PC-9 (cell line): ENCODE measurements at regions not wholly inside any gene's neighbourhood (a gene's known extent, or its start where the extent isn't known, plus 50 kb on each side); places are given as distances from the start of the nearest gene placed in this dataset.

ENCODE experiments used
- BruUV-seq: library from RNA; stranded (reverse); fragments of 400-500 nt; replicated peaks from 2 replicates; lab custom pipeline; 2021; lab: Mats Ljungman, UMichigan
- CTCF ChIA-PET: fragments of 300-600 bp; sonication (Branson Sonifier 250); formaldehyde crosslinking; loops from one replicate; lab custom pipeline; 2022; ENCODE audit warnings: antibody characterized with exemption; lab: Charles Lee
- POLR2A ChIA-PET: fragments of 300-600 bp; sonication (Branson Sonifier 250); formaldehyde crosslinking; loops from one replicate; lab custom pipeline; 2022; ENCODE audit warnings: antibody characterized with exemption; ENCODE audit not compliant: unreplicated experiment; lab: Charles Lee
- DNase-seq, 2 experiments: peaks; one replicate each; pipeline versions ENCODE4 v3.0.0 to v3.0.0-alpha.2; 2015 to 2022; ENCODE audit warnings: mixed read lengths in 1 of 2
- H2AFZ ChIP-seq: fragments of 200-600 bp; sonication (generic); 2 replicates; pipeline ENCODE4 v1.8.1; 2017; ENCODE audit warnings: antibody characterized with exemption
- H3F3A ChIP-seq: fragments of 200-600 bp; sonication (generic); 2 replicates; pipeline ENCODE4 v1.8.1; 2017; ENCODE audit warnings: antibody characterized with exemption, mild to moderate bottlenecking, low read depth; ENCODE audit not compliant: insufficient read depth
- H3K27ac ChIP-seq: fragments of 200-600 bp; sonication (generic); 2 replicates; pipeline ENCODE4 v1.6.1; 2016; ENCODE audit warnings: mixed run types
- H3K27me3 ChIP-seq: fragments of 200-600 bp; sonication (generic); 2 replicates; pipeline ENCODE4 v1.6.1; 2016; ENCODE audit warnings: low read depth, mixed run types; ENCODE audit not compliant: insufficient read depth
- H3K36me3 ChIP-seq: fragments of 200-600 bp; sonication (generic); 2 replicates; pipeline ENCODE4 v1.6.1; 2016; ENCODE audit warnings: low read depth, mixed run types
- H3K4me1 ChIP-seq: fragments of 200-600 bp; sonication (generic); replicated peaks from 2 replicates; pipeline ENCODE4 v1.6.1; 2016; ENCODE audit warnings: mixed run types; ENCODE audit not compliant: insufficient read depth
- H3K4me2 ChIP-seq: fragments of 200-600 bp; sonication (generic); 2 replicates; pipeline ENCODE4 v1.6.1; 2017; ENCODE audit warnings: mixed run types
- H3K4me3 ChIP-seq: fragments of 200-600 bp; sonication (generic); 2 replicates; pipeline ENCODE4 v1.6.1; 2016; ENCODE audit warnings: mixed run types
- H3K79me2 ChIP-seq: fragments of 200-600 bp; sonication (generic); 2 replicates; pipeline ENCODE4 v1.6.1; 2017; ENCODE audit warnings: low read depth, mixed run types
- H3K9me2 ChIP-seq: fragments of 200-600 bp; sonication (generic); 2 replicates; pipeline ENCODE4 v1.8.1; 2017; ENCODE audit warnings: mild to moderate bottlenecking; ENCODE audit not compliant: insufficient read depth
- H3K9me3 ChIP-seq: fragments of 200-600 bp; sonication (generic); 2 replicates; pipeline ENCODE4 v1.8.1; 2016; ENCODE audit warnings: low read depth; ENCODE audit not compliant: insufficient read depth
- H4K20me1 ChIP-seq: fragments of 200-600 bp; sonication (generic); 2 replicates; pipeline ENCODE4 v1.8.1; 2017; ENCODE audit not compliant: insufficient read depth
- EZH2 ChIP-seq: fragments of 200-600 bp; sonication (generic); IDR thresholded peaks from 2 replicates; pipeline ENCODE4 v1.8.0; 2017; ENCODE audit warnings: antibody characterized with exemption, low read depth
- intact Hi-C: fragments of 100-400 bp; cut with micrococcal nuclease; formaldehyde crosslinking; loops from one replicate; pipeline ENCODE4 v1.10.0; 2022; ENCODE audit not compliant: unreplicated experiment
- TF ChIP-seq, protein P1 (sequence below): fragments of 200-600 bp; sonication (generic); conservative IDR thresholded peaks from 2 replicates; pipeline ENCODE4 v1.6.1; 2017; ENCODE audit warnings: mixed run types, antibody characterized with exemption, mild to moderate bottlenecking, moderate library complexity

DNA sequence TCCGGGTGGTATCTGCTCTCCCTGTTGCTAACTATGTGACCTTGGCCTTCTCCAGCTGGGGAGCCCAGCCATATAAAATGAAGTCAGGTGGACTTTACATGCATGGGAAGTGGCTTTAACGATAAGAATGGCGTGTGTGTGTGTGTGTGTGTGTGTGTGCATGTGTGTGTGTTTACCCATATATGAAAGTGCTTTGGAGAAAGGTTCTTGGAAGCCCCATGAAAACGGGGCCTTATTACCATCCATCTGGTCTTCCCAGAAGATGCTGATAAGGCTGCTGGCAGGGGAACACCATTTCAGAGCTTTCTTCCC, 94.8 kb downstream of the LRRC74A start:
- POLR2A ChIA-PET: interaction anchor here (0.7 kb wide), 1 partner anchor 292 kb away, joined by 3 read pairs; no protein-coding TSS in a partner anchor
- H3K4me3 ChIP-seq: no peak overlapping the region
- no peaks in the 10 kb centered on the region for H3K9me2 ChIP-seq
- H3F3A ChIP-seq: peaks cover 58% of the 10 kb centered on the region
- peaks cover 58% of the 10 kb centered on the region for H3K4me1 ChIP-seq
- H3K27ac ChIP-seq: peak overlapping the region; percentile 91
- CTCF ChIA-PET: interaction anchor here (0.6 to 1.1 kb wide), 3 partner anchors 20 to 32 kb away, joined by 4 read pairs; no protein-coding TSS in a partner anchor
- TF ChIP-seq, protein P1, sequence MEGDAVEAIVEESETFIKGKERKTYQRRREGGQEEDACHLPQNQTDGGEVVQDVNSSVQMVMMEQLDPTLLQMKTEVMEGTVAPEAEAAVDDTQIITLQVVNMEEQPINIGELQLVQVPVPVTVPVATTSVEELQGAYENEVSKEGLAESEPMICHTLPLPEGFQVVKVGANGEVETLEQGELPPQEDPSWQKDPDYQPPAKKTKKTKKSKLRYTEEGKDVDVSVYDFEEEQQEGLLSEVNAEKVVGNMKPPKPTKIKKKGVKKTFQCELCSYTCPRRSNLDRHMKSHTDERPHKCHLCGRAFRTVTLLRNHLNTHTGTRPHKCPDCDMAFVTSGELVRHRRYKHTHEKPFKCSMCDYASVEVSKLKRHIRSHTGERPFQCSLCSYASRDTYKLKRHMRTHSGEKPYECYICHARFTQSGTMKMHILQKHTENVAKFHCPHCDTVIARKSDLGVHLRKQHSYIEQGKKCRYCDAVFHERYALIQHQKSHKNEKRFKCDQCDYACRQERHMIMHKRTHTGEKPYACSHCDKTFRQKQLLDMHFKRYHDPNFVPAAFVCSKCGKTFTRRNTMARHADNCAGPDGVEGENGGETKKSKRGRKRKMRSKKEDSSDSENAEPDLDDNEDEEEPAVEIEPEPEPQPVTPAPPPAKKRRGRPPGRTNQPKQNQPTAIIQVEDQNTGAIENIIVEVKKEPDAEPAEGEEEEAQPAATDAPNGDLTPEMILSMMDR: no peak
- TF ChIP-seq EZH2: no peak
- H3K9me3 ChIP-seq: no peaks in the 10 kb centered on the region
- no peak for DNase-seq
- H4K20me1 ChIP-seq: no peaks in the 10 kb centered on the region
- BruUV-seq: no TSS peak
- H3K4me2 ChIP-seq: 0 out of 2 replicates have a peak overlapping the region, but pooled peaks have one; percentile 73
- no peaks in the 10 kb centered on the region for H3K36me3 ChIP-seq
- intact Hi-C loops: no loop called here
- H3K79me2 ChIP-seq: no peaks in the 10 kb centered on the region
- H2AFZ ChIP-seq: no peak overlapping the region
- H3K27me3 ChIP-seq: no peaks in the 10 kb centered on the region

DNA sequence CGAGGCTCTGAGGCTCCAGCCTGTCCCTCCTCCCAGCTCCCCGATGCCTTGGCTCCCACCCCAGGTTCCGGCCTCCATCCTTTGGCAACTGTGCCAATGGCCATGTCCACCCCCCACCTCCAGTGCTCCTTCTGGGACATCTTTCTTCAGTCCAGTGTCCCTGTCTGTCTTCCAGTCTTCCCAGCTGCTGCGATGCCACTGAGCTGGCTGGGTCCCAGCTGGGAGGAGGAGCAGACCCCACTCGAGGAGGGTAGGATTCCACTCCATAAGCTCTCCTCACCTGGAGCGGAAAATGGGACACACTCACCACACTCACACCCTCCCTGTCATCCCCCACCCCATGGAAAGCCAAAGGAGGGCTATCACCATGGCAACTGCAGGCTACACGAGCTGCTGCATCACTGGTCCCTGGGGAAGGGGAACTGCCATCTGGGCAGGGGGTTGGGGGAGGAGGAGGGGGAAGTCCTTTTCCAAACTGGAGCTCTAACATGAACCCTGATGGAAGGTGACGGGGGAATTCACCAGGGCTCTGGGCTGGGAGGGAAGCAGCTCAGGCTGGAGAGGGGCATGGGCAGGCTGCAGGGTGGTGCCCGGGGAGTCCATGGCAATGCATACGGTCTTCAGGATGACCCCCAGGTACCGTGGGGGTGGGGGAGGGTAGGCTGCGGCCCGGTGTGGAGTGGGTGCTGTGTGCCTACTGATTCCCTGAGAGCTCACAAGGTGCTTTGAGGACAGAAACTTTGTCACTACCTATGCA, 94.3 kb downstream of the LRRC74A start:
- no peak for DNase-seq
- no peak overlapping the region; the same call in 1 of the 2 replicates for H3K4me3 ChIP-seq
- TF ChIP-seq, protein P1: no peak
- no peak for TF ChIP-seq EZH2
- no peaks in the 10 kb centered on the region for H4K20me1 ChIP-seq
- no peaks in the 10 kb centered on the region for H3K79me2 ChIP-seq
- no peaks in the 10 kb centered on the region for H3K36me3 ChIP-seq
- no peaks in the 10 kb centered on the region for H3K27me3 ChIP-seq
- peaks cover 62% of the 10 kb centered on the region for H3F3A ChIP-seq
- no peaks in the 10 kb centered on the region for H3K9me2 ChIP-seq
- H3K4me2 ChIP-seq: peak overlapping the region; percentile 73
- H3K27ac ChIP-seq: peak overlapping the region; percentile 91
- no peak overlapping the region for H2AFZ ChIP-seq
- ChIA-PET CTCF (interaction anchor here (0.8 to 2.7 kb wide), 5 partner anchors 27 to 149 kb away, joined by 3 to 15 read pairs (median 5); no protein-coding TSS in a partner anchor), POLR2A (interaction anchor here (0.6 to 2.1 kb wide), 4 partner anchors 26 to 165 kb away, joined by 7 to 35 read pairs (median 22); no protein-coding TSS in a partner anchor)
- H3K9me3 ChIP-seq: no peaks in the 10 kb centered on the region
- intact Hi-C loops: no loop called here
- no TSS peak for BruUV-seq
- H3K4me1 ChIP-seq: peaks cover 63% of the 10 kb centered on the region

GRCh38 chr14:76919431-76920330, 93.5 kb downstream of the LRRC74A start:
- H3K4me2 ChIP-seq: peak overlapping the region; percentile 73
- no peaks in the 10 kb centered on the region for H4K20me1 ChIP-seq
- H3K4me3 ChIP-seq: peak overlapping the region; percentile 20; the same call in 1 of the 2 replicates
- peaks cover 72% of the 10 kb centered on the region for H3K4me1 ChIP-seq
- H3K9me2 ChIP-seq: no peaks in the 10 kb centered on the region
- TF ChIP-seq, protein P1: 0 out of 2 replicates have a peak, but pooled peaks have one; percentile 13
- TF ChIP-seq EZH2: no peak
- BruUV-seq: TSS peak; percentile 98
- no peaks in the 10 kb centered on the region for H3K9me3 ChIP-seq
- no peaks in the 10 kb centered on the region for H3K27me3 ChIP-seq
- CTCF ChIA-PET: interaction anchor here (0.7 to 2.9 kb wide), 12 partner anchors 28 to 204 kb away, joined by 3 to 24 read pairs (median 5); no protein-coding TSS in a partner anchor
- peak overlapping the region; percentile 41 for H2AFZ ChIP-seq
- POLR2A ChIA-PET: interaction anchor here (0.5 to 2.1 kb wide), 14 partner anchors 26 to 191 kb away, joined by 3 to 35 read pairs (median 4); no protein-coding TSS in a partner anchor
- intact Hi-C loops: loop anchor here (1.0 to 10.0 kb wide), 10 partner anchors 28 to 1465 kb away; partner anchors contain the start of gene IRF2BPL
- H3F3A ChIP-seq: peaks cover 71% of the 10 kb centered on the region
- H3K36me3 ChIP-seq: no peaks in the 10 kb centered on the region
- peak overlapping the region; percentile 91 for H3K27ac ChIP-seq
- DNase-seq: peak in 1 of 2 experiments; percentile 96
- no peaks in the 10 kb centered on the region for H3K79me2 ChIP-seq
